SU-DHL-6 (cell line): ENCODE measurements at regions not wholly inside any gene's neighbourhood (a gene's known extent, or its start where the extent isn't known, plus 50 kb on each side); places are given as distances from the start of the nearest gene placed in this dataset.

ENCODE experiments used
- CTCF ChIP-seq: fragments of 200-600 bp; sonication (generic); IDR thresholded peaks from one replicate; pipeline ENCODE4 v1.5.1; 2017; ENCODE audit warnings: antibody characterized with exemption, mild to moderate bottlenecking, low read length, moderate library complexity; ENCODE audit not compliant: insufficient read depth, poor library complexity, severe bottlenecking
- EZH2phosphoT487 ChIP-seq: fragments of 200-600 bp; sonication (generic), shearing (Covaris generic); conservative IDR thresholded peaks from 2 replicates; pipeline ENCODE4 v1.6.1; 2018; ENCODE audit warnings: mild to moderate bottlenecking, antibody characterized with exemption, low read length, moderate library complexity, mixed read lengths

DNA sequence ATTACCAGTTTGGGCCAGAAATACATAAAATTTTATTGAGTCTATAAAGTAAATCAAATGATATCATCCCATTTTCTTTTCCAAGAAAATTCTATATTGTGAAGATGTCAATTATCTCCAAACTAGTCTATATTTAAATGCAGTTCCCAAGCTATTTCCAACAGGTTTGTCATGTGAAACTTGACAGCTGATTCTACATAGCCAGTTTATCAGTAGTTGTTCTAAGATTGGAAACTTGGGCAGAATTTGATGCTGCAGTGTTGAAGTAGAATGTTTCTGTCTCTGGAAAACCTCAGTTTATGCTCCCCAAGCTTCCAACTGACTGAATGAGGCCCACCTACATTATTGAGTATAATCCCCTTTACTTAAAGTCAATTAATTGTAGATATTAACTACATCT, 994.1 kb downstream of the PCDH7 start:
- TF ChIP-seq CTCF = no peak
- no peak for TF ChIP-seq EZH2phosphoT487
